ENCODE measurements at regions not wholly inside any gene's neighbourhood (a gene's known extent, or its start where the extent isn't known, plus 50 kb on each side); places are given as distances from the start of the nearest gene placed in this dataset.

GRCh38 chr15:62658498-62658897, 384.0 kb upstream of the TPM1 start:
- TF ChIP-seq CTCF (IDR thresholded peaks at IDR 0.05) (no peak), TEAD4 (CRISPR knock-in tag; IDR thresholded peaks at IDR 0.05) (no peak), ZBTB43 (CRISPR knock-in tag; IDR thresholded peaks at IDR 0.05) (no peak), ZNF121 (CRISPR knock-in tag; IDR thresholded peaks at IDR 0.05) (no peak), FOXK1 (CRISPR knock-in tag; IDR thresholded peaks at IDR 0.05) (no peak), RELA (CRISPR knock-in tag; IDR thresholded peaks at IDR 0.05; ENCODE audit: borderline replicate concordance) (no peak), NFYB (CRISPR knock-in tag; conservative IDR thresholded peaks at IDR 0.05; ENCODE audit: low read depth) (no peak), E2F1 (CRISPR knock-in tag; IDR thresholded peaks at IDR 0.05) (no peak), PRRX2 (CRISPR knock-in tag; IDR thresholded peaks at IDR 0.05) (no peak), STAT6 (CRISPR knock-in tag; conservative IDR thresholded peaks at IDR 0.05; ENCODE audit: low read depth) (no peak)
